Breast epithelium (tissue), 3 donors: ENCODE measurements at regions not wholly inside any gene's neighbourhood (a gene's known extent, or its start where the extent isn't known, plus 50 kb on each side); places are given as distances from the start of the nearest gene placed in this dataset.

Experiments
- POLR2A ChIP-seq: fragments of 450-650 bp; IDR thresholded peaks from one replicate; pipeline ENCODE4 v1.6.1; 2016; ENCODE audit warnings: antibody characterized with exemption, mild to moderate bottlenecking, moderate library complexity
- POLR2AphosphoS5 ChIP-seq, 3 donors: sonication (generic); formaldehyde crosslinking; IDR thresholded peaks; one replicate each; pipeline ENCODE4 v1.6.1; 2017; ENCODE audit warnings: antibody characterized with exemption in 3 of 3
- TF ChIP-seq, protein P1 (sequence below), 3 donors: fragments of 450-650 bp; IDR thresholded peaks; one replicate each; pipeline ENCODE4 v1.5.1; 2016 to 2017; ENCODE audit warnings: antibody characterized with exemption in 3 of 3, mild to moderate bottlenecking in 3 of 3, moderate library complexity in 3 of 3

DNA sequence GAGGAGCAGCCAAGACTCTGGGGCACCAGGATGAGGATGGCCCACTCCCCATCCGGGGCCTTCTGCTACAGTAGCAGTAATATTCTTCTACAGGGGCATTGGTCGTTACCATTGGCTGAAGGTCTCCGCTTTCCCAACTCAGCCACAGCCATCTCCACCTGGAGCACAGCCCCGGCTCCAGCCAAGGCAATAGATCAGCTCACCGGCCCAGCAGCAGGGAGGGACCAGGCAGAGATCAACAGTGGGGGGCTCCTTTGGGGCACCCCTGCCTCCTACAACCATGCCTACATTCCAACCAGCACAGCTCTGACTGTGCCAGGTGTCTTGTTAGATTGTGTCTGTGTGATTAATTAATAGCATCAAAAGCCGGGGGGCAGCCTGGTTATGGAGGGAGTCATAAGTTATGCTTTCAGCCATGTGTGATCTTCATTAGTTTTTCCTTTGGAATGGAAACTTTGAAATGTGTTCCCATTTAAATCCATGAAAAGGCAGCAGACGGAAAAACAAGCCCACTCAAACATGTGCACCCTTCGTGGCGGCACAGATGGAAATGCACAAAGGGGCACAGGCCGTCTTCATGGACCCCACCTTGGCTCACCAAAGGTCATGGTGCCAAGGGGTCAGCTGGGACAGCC lies 68.6 kb upstream of the BZW1 start:
- TF ChIP-seq, protein P1, sequence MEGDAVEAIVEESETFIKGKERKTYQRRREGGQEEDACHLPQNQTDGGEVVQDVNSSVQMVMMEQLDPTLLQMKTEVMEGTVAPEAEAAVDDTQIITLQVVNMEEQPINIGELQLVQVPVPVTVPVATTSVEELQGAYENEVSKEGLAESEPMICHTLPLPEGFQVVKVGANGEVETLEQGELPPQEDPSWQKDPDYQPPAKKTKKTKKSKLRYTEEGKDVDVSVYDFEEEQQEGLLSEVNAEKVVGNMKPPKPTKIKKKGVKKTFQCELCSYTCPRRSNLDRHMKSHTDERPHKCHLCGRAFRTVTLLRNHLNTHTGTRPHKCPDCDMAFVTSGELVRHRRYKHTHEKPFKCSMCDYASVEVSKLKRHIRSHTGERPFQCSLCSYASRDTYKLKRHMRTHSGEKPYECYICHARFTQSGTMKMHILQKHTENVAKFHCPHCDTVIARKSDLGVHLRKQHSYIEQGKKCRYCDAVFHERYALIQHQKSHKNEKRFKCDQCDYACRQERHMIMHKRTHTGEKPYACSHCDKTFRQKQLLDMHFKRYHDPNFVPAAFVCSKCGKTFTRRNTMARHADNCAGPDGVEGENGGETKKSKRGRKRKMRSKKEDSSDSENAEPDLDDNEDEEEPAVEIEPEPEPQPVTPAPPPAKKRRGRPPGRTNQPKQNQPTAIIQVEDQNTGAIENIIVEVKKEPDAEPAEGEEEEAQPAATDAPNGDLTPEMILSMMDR (IDR thresholded peaks at IDR 0.05): no peak
- TF ChIP-seq POLR2A (no peak), POLR2AphosphoS5 (IDR thresholded peaks at IDR 0.05) (no peak)
